CD4-positive, alpha-beta T cell treated with Interleukin-15 for 4 hours (primary cell): ENCODE measurements at regions not wholly inside any gene's neighbourhood (a gene's known extent, or its start where the extent isn't known, plus 50 kb on each side); places are given as distances from the start of the nearest gene placed in this dataset.

Experiments used
- DNase-seq: peaks from one replicate; pipeline ENCODE4 v3.0.0-alpha.2; 2020; ENCODE audit warnings: low spot score

- no peak for DNase-seq
Measured at GRCh38 chr3:23099677-23100076, 103.5 kb upstream of the UBE2E2 start.

- DNase-seq = no peak
Measured at GRCh38 chr3:23100106-23100505, 103.0 kb upstream of the UBE2E2 start.

- DNase-seq = no peak
Measured at GRCh38 chr3:23103764-23104163, 99.4 kb upstream of the UBE2E2 start.

GRCh38 chr3:23105048-23105447, 98.1 kb upstream of the UBE2E2 start:
- no peak for DNase-seq

- DNase-seq = no peak
Measured at GRCh38 chr3:23106666-23107065, 96.5 kb upstream of the UBE2E2 start.

- DNase-seq = no peak
Measured at GRCh38 chr3:23107221-23107620, 95.9 kb upstream of the UBE2E2 start.

GRCh38 chr3:23108451-23109057, 94.6 kb upstream of the UBE2E2 start:
- no peak for DNase-seq

GRCh38 chr3:23111286-23111685, 91.8 kb upstream of the UBE2E2 start:
- DNase-seq = no peak

- no peak for DNase-seq
Measured at GRCh38 chr3:23111797-23112196, 91.3 kb upstream of the UBE2E2 start.

GRCh38 chr3:23112491-23112890, 90.6 kb upstream of the UBE2E2 start:
- DNase-seq = no peak

- no peak for DNase-seq
Measured at GRCh38 chr3:23113455-23114171, 89.5 kb upstream of the UBE2E2 start.

GRCh38 chr3:23114432-23114831, 88.7 kb upstream of the UBE2E2 start:
- no peak for DNase-seq

- DNase-seq = no peak
Measured at GRCh38 chr3:23115171-23115877, 87.8 kb upstream of the UBE2E2 start.

GRCh38 chr3:23116081-23116837, 86.9 kb upstream of the UBE2E2 start:
- DNase-seq = no peak

- no peak for DNase-seq
Measured at GRCh38 chr3:23117856-23118255, 85.3 kb upstream of the UBE2E2 start.

GRCh38 chr3:23127196-23127595, 75.9 kb upstream of the UBE2E2 start:
- no peak for DNase-seq

- DNase-seq = no peak
Measured at GRCh38 chr3:23128655-23129054, 74.5 kb upstream of the UBE2E2 start.

- DNase-seq = no peak
Measured at GRCh38 chr3:23129117-23129516, 74.0 kb upstream of the UBE2E2 start.

- no peak for DNase-seq
Measured at GRCh38 chr3:23129817-23130216, 73.3 kb upstream of the UBE2E2 start.

GRCh38 chr3:23130406-23130805, 72.7 kb upstream of the UBE2E2 start:
- DNase-seq = no peak

- no peak for DNase-seq
Measured at GRCh38 chr3:23135026-23135785, 67.9 kb upstream of the UBE2E2 start.

GRCh38 chr3:23136054-23136453, 67.1 kb upstream of the UBE2E2 start:
- no peak for DNase-seq
